NOMO-1 treated with DMSO at 0.1 percent for 48 hours (cell line): ENCODE measurements at regions not wholly inside any gene's neighbourhood (a gene's known extent, or its start where the extent isn't known, plus 50 kb on each side); places are given as distances from the start of the nearest gene placed in this dataset.

Source experiments
- DNase-seq: peaks from one replicate; lab custom pipeline; 2025; ENCODE audit not compliant: unreplicated experiment; lab: John Stamatoyannopoulos, UW

GRCh38 chr18:60445341-60445740, 72.8 kb upstream of the MC4R start:
- DNase-seq = no peak

GRCh38 chr18:60446821-60447220, 74.2 kb upstream of the MC4R start:
- no peak for DNase-seq

GRCh38 chr18:60448487-60449267, 76.1 kb upstream of the MC4R start:
- no peak for DNase-seq

- no peak for DNase-seq
Measured at GRCh38 chr18:60452421-60452820, 79.8 kb upstream of the MC4R start.

- DNase-seq = no peak
Measured at GRCh38 chr18:60466677-60467076, 94.1 kb upstream of the MC4R start.

- DNase-seq = no peak
Measured at GRCh38 chr18:60469387-60470100, 97.0 kb upstream of the MC4R start.

GRCh38 chr18:60471652-60472051, 99.1 kb upstream of the MC4R start:
- no peak for DNase-seq

- no peak for DNase-seq
Measured at GRCh38 chr18:60485201-60485600, 112.6 kb upstream of the MC4R start.

- DNase-seq = no peak
Measured at GRCh38 chr18:60493066-60493465, 120.5 kb upstream of the MC4R start.

GRCh38 chr18:60499675-60500074, 127.1 kb upstream of the MC4R start:
- DNase-seq = no peak

- no peak for DNase-seq
Measured at GRCh38 chr18:60500960-60501359, 128.4 kb upstream of the MC4R start.

- no peak for DNase-seq
Measured at GRCh38 chr18:60502591-60502990, 130.0 kb upstream of the MC4R start.

- no peak for DNase-seq
Measured at GRCh38 chr18:60503199-60503598, 130.6 kb upstream of the MC4R start.

- no peak for DNase-seq
Measured at GRCh38 chr18:60506190-60506589, 133.6 kb upstream of the MC4R start.

- no peak for DNase-seq
Measured at GRCh38 chr18:60506682-60507081, 134.1 kb upstream of the MC4R start.

GRCh38 chr18:60508108-60508507, 135.5 kb upstream of the MC4R start:
- DNase-seq = no peak

GRCh38 chr18:60534538-60534937, 162.0 kb upstream of the MC4R start:
- no peak for DNase-seq

- DNase-seq = no peak
Measured at GRCh38 chr18:60537074-60537473, 164.5 kb upstream of the MC4R start.

GRCh38 chr18:60538891-60539290, 166.3 kb upstream of the MC4R start:
- no peak for DNase-seq

- DNase-seq = no peak
Measured at GRCh38 chr18:60541661-60542060, 169.1 kb upstream of the MC4R start.

GRCh38 chr18:60543646-60544045, 171.1 kb upstream of the MC4R start:
- DNase-seq = no peak

- peak; percentile 76 for DNase-seq
Measured at GRCh38 chr18:60549338-60549960, 176.9 kb upstream of the MC4R start.
